ENCODE measurements at regions not wholly inside any gene's neighbourhood (a gene's known extent, or its start where the extent isn't known, plus 50 kb on each side); places are given as distances from the start of the nearest gene placed in this dataset.

GRCh38 chr6:169022079-169022478 is 231.6 kb downstream of the THBS2 start:
- TF ChIP-seq MAX (IDR thresholded peaks at IDR 0.05) = no peak
- TF ChIP-seq TEAD4 (IDR thresholded peaks at IDR 0.05) = no peak
- no peak for TF ChIP-seq TAF1 (IDR thresholded peaks at IDR 0.05; ENCODE audit: low read depth)
- TF ChIP-seq USF1 (IDR thresholded peaks at IDR 0.05) = no peak
- TF ChIP-seq EGR1 (IDR thresholded peaks at IDR 0.05) = no peak
- TF ChIP-seq YY1 (IDR thresholded peaks at IDR 0.05; ENCODE audit: low read depth) = no peak
- no peak for TF ChIP-seq ZBTB7A (IDR thresholded peaks at IDR 0.05; ENCODE audit: low read depth)
- TF ChIP-seq REST (IDR thresholded peaks at IDR 0.05; ENCODE audit: low read depth) = no peak
- no peak for TF ChIP-seq NFIC (IDR thresholded peaks at IDR 0.05)

- no peak for TF ChIP-seq YY1 (IDR thresholded peaks at IDR 0.05; ENCODE audit: low read depth)
- no peak for TF ChIP-seq USF1 (IDR thresholded peaks at IDR 0.05)
- no peak for TF ChIP-seq EP300 (IDR thresholded peaks at IDR 0.05; ENCODE audit: borderline replicate concordance)
- no peak for TF ChIP-seq NFIC (IDR thresholded peaks at IDR 0.05)
- TF ChIP-seq TEAD4 (IDR thresholded peaks at IDR 0.05) = no peak
- no peak for TF ChIP-seq ZBTB7A (IDR thresholded peaks at IDR 0.05; ENCODE audit: low read depth)
- no peak for TF ChIP-seq FOXM1 (IDR thresholded peaks at IDR 0.05; ENCODE audit: borderline replicate concordance, low read depth)
- no peak for TF ChIP-seq CREB1 (IDR thresholded peaks at IDR 0.05; ENCODE audit: low read depth)
These were observed 232.8 kb downstream of the THBS2 start for GRCh38 chr6:169020821-169021220.

GRCh38 chr6:169019727-169020491 is 233.7 kb downstream of the THBS2 start:
- TF ChIP-seq TCF12 (IDR thresholded peaks at IDR 0.05; ENCODE audit: low read depth) (no peak), REST (IDR thresholded peaks at IDR 0.05; ENCODE audit: low read depth) (no peak), RAD21 (IDR thresholded peaks at IDR 0.05; ENCODE audit: low read depth) (no peak), TAF1 (IDR thresholded peaks at IDR 0.05; ENCODE audit: low read depth) (no peak), MAX (IDR thresholded peaks at IDR 0.05) (no peak), NFIC (IDR thresholded peaks at IDR 0.05) (no peak), TEAD4 (IDR thresholded peaks at IDR 0.05) (no peak), CEBPB (IDR thresholded peaks at IDR 0.05) (no peak), USF1 (IDR thresholded peaks at IDR 0.05) (no peak), YY1 (IDR thresholded peaks at IDR 0.05; ENCODE audit: low read depth) (no peak), EP300 (IDR thresholded peaks at IDR 0.05; ENCODE audit: borderline replicate concordance) (no peak), EGR1 (IDR thresholded peaks at IDR 0.05) (no peak), CREB1 (IDR thresholded peaks at IDR 0.05; ENCODE audit: low read depth) (no peak), ZBTB7A (IDR thresholded peaks at IDR 0.05; ENCODE audit: low read depth) (no peak), FOXM1 (IDR thresholded peaks at IDR 0.05; ENCODE audit: borderline replicate concordance, low read depth) (no peak)

GRCh38 chr6:169019111-169019510 is 234.5 kb downstream of the THBS2 start:
- no peak for TF ChIP-seq YY1 (IDR thresholded peaks at IDR 0.05; ENCODE audit: low read depth)
- no peak for TF ChIP-seq EP300 (IDR thresholded peaks at IDR 0.05; ENCODE audit: borderline replicate concordance)
- TF ChIP-seq REST (IDR thresholded peaks at IDR 0.05; ENCODE audit: low read depth) = no peak
- TF ChIP-seq RAD21 (IDR thresholded peaks at IDR 0.05; ENCODE audit: low read depth) = no peak
- TF ChIP-seq TEAD4 (IDR thresholded peaks at IDR 0.05) = no peak
- TF ChIP-seq FOXM1 (IDR thresholded peaks at IDR 0.05; ENCODE audit: borderline replicate concordance, low read depth) = no peak
- no peak for TF ChIP-seq MAX (IDR thresholded peaks at IDR 0.05)
- TF ChIP-seq NFIC (IDR thresholded peaks at IDR 0.05) = no peak
- TF ChIP-seq EGR1 (IDR thresholded peaks at IDR 0.05) = no peak
- TF ChIP-seq USF1 (IDR thresholded peaks at IDR 0.05) = no peak
- no peak for TF ChIP-seq CREB1 (IDR thresholded peaks at IDR 0.05; ENCODE audit: low read depth)
- no peak for TF ChIP-seq ZBTB7A (IDR thresholded peaks at IDR 0.05; ENCODE audit: low read depth)
- no peak for TF ChIP-seq TAF1 (IDR thresholded peaks at IDR 0.05; ENCODE audit: low read depth)
- TF ChIP-seq TCF12 (IDR thresholded peaks at IDR 0.05; ENCODE audit: low read depth) = no peak
- TF ChIP-seq CEBPB (IDR thresholded peaks at IDR 0.05) = no peak
